T-cell (primary cell): ENCODE measurements at regions not wholly inside any gene's neighbourhood (a gene's known extent, or its start where the extent isn't known, plus 50 kb on each side); places are given as distances from the start of the nearest gene placed in this dataset.

Experiments used
- ATAC-seq, 4 experiments: fragments of 200-7000 bp in 3 of 4; fragments of 150-1000 bp in 1 of 4; cut with Tn5 transposase; replicated peaks in 1 of 4; 1 replicate in 3 of 4; 2 replicates in 1 of 4; pipeline ENCODE4 v1.10.0; 2021; ENCODE audit warnings: moderate library complexity in 3 of 4, mild to moderate bottlenecking in 2 of 4, moderate number of reproducible peaks in 1 of 4
- CTCF ChIA-PET, 2 donors: fragments of 300-600 bp; sonication (Branson Sonifier 250); formaldehyde crosslinking; loops; one replicate each; lab custom pipeline; 2022; ENCODE audit warnings: antibody characterized with exemption in 2 of 2; lab: Charles Lee
- POLR2A ChIA-PET, 2 donors: fragments of 300-600 bp; sonication (Branson Sonifier 250); formaldehyde crosslinking; loops; one replicate each; lab custom pipeline; 2022; ENCODE audit warnings: antibody characterized with exemption in 2 of 2; lab: Charles Lee
- DNase-seq, 35 experiments: peaks; one replicate each; pipeline versions ENCODE4 v3.0.0 to v3.0.0-alpha.2; 2013 to 2023
- H3K27ac ChIP-seq: one replicate; pipeline ENCODE4 v1.5.1; 2013; ENCODE audit warnings: low read length
- H3K27me3 ChIP-seq, 2 experiments: replicated peaks in 1 of 2; 1 replicate in 1 of 2; 2 replicates in 1 of 2; pipeline versions ENCODE4 v1.6.1 to v1.7.0; 2013; ENCODE audit warnings: low read length in 1 of 2, mixed read lengths in 1 of 2; ENCODE audit not compliant: control insufficient read depth in 2 of 2, insufficient read depth in 2 of 2; ENCODE audit errors: extremely low read depth in 1 of 2
- H3K36me3 ChIP-seq, 2 donors: 1 replicate in 1 of 2; 2 replicates in 1 of 2; pipeline versions ENCODE4 v1.6.1 to v1.7.0; 2013; ENCODE audit warnings: low read length in 1 of 2; ENCODE audit not compliant: control insufficient read depth in 2 of 2, insufficient read depth in 1 of 2; ENCODE audit errors: extremely low read depth in 1 of 2
- H3K4me1 ChIP-seq, 2 experiments: 1 replicate in 1 of 2; 2 replicates in 1 of 2; pipeline versions ENCODE4 v1.6.1 to v1.7.0; 2013; ENCODE audit warnings: low read length in 2 of 2, mixed read lengths in 1 of 2; ENCODE audit not compliant: insufficient read depth in 2 of 2, control insufficient read depth in 1 of 2; ENCODE audit errors: extremely low read depth in 1 of 2
- H3K4me3 ChIP-seq, 2 donors: 1 replicate in 1 of 2; 2 replicates in 1 of 2; pipeline versions ENCODE4 v1.5.1 to v1.7.0; 2013; ENCODE audit warnings: mild to moderate bottlenecking in 2 of 2, low read length in 1 of 2, moderate library complexity in 1 of 2; ENCODE audit not compliant: control insufficient read depth in 1 of 2; ENCODE audit errors: extremely low read depth in 1 of 2
- H3K9me3 ChIP-seq: 2 replicates; pipeline ENCODE4 v1.7.0; 2013
- H3K27ac Mint-ChIP-seq, 2 donors: one replicate each; pipeline ENCODE4 v1.8.0; 2020 to 2021; ENCODE audit warnings: mild to moderate bottlenecking in 2 of 2, mixed read lengths in 2 of 2
- H3K27me3 Mint-ChIP-seq, 2 donors: one replicate each; pipeline ENCODE4 v1.8.0; 2021 to 2022; ENCODE audit warnings: mixed read lengths in 2 of 2
- H3K36me3 Mint-ChIP-seq: one replicate; pipeline ENCODE4 v1.8.0; 2021; ENCODE audit warnings: mixed read lengths
- H3K4me1 Mint-ChIP-seq, 3 donors: one replicate each; pipeline ENCODE4 v1.8.0; 2020 to 2022; ENCODE audit warnings: mixed read lengths in 3 of 3, mild to moderate bottlenecking in 1 of 3
- H3K4me3 Mint-ChIP-seq, 3 donors: one replicate each; pipeline ENCODE4 v1.8.0; 2020 to 2022; ENCODE audit warnings: mild to moderate bottlenecking in 3 of 3, mixed read lengths in 3 of 3, moderate library complexity in 3 of 3
- H3K9me3 Mint-ChIP-seq, 3 donors: one replicate each; pipeline ENCODE4 v1.8.0; 2020 to 2022; ENCODE audit warnings: mixed read lengths in 3 of 3
- WGBS: methylation state at CpG from one replicate; pipeline ENCODE4 v1.1.5; 2013; ENCODE audit warnings: missing lambda C conversion rate; ENCODE audit not compliant: insufficient coverage; 5-methylcytosine and 5-hydroxymethylcytosine counted together

DNA sequence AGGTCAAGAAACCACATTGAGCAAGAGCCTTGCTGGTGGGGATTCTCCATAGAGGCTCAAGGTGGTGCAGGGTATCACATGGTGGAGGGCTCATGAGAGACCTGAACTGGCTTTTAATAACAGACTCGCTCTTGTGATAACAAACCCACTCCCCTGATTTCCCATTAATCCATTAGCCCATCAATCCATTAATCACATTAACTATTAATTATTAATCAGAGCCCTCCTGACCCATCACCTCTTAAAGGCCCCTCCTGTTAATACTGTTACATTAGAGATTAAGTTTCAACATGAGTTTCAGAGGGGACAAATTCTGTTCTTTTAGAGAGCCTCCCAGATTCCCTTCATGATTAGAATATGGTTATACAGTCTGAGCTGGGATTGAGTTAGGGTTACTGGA is 61.8 kb downstream of the IER5 start:
- Mint-ChIP-seq H3K27me3 (no peaks in the 10 kb centered on the region), H3K9me3 (no peaks in the 10 kb centered on the region), H3K4me3 (no peak overlapping the region), H3K4me1 (peaks cover 50 to 72% (median 64%) of the 10 kb centered on the region in 3 donors), H3K36me3 (no peaks in the 10 kb centered on the region), H3K27ac (peak overlapping the region; percentile 67 to 97)
- no peak overlapping the region for H3K4me3 ChIP-seq
- H3K9me3 ChIP-seq = peaks cover 2% of the 10 kb centered on the region
- H3K4me1 ChIP-seq = peaks cover 35 to 47% of the 10 kb centered on the region in 2 experiments
- POLR2A ChIA-PET = interaction anchor here (1.2 to 1.3 kb wide), 1 partner anchor 60 kb away, joined by 3 to 6 read pairs; no protein-coding TSS in a partner anchor
- no peaks in the 10 kb centered on the region for H3K27me3 ChIP-seq
- CTCF ChIA-PET = interaction anchor here (0.5 to 2.0 kb wide), 10 partner anchors 10 to 673 kb away, joined by 3 to 9 read pairs (median 3); partner anchors contain the start of gene MR1 (in 1 of the 2)
- ATAC-seq = no peak
- no CpG with 5 or more reads among the region's 1 CpG for WGBS
- no peak for DNase-seq
- H3K36me3 ChIP-seq = no peaks in the 10 kb centered on the region
- peak overlapping the region; percentile 63 for H3K27ac ChIP-seq

DNA sequence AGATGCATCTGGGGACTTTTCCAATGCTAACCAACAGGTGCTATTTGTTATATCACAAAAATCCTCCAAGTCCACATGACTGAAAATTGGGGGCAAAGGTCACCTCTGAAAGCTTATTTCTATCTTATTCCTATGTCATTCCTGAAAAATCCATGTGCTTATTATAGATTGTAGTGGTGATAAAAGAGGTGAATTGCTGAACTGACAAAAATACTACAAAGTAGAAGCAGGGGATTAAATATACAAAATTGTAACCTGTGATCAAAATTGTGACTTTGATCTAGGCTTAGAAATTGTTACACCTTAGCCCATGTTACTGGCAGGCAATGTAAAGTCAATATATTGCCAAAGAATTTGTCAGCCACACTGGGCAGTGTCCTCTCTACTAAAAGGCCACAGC is 62.3 kb downstream of the IER5 start:
- no peak overlapping the region for H3K4me3 Mint-ChIP-seq
- no peaks in the 10 kb centered on the region for H3K36me3 Mint-ChIP-seq
- Histone ChIP-seq H3K36me3 (no peaks in the 10 kb centered on the region), H3K27me3 (no peaks in the 10 kb centered on the region), H3K27ac (no peak overlapping the region), H3K9me3 (peaks cover 1% of the 10 kb centered on the region), H3K4me3 (no peak overlapping the region), H3K4me1 (peaks cover 35 to 47% of the 10 kb centered on the region in 2 experiments)
- H3K27me3 Mint-ChIP-seq = no peaks in the 10 kb centered on the region
- ChIA-PET POLR2A (interaction anchor here in 1 of 2 donors (1.3 kb wide), 1 partner anchor 61 kb away, joined by 6 read pairs; no protein-coding TSS in a partner anchor), CTCF (interaction anchor here (0.5 to 2.0 kb wide), 5 partner anchors 9 to 672 kb away, joined by 3 to 9 read pairs (median 3); no protein-coding TSS in a partner anchor)
- H3K27ac Mint-ChIP-seq = peak overlapping the region in 1 of 2 donors; percentile 97
- H3K9me3 Mint-ChIP-seq = no peaks in the 10 kb centered on the region
- peaks cover 50 to 69% (median 64%) of the 10 kb centered on the region in 3 donors for H3K4me1 Mint-ChIP-seq
- ATAC-seq (no peak), DNase-seq (no peak)

DNA sequence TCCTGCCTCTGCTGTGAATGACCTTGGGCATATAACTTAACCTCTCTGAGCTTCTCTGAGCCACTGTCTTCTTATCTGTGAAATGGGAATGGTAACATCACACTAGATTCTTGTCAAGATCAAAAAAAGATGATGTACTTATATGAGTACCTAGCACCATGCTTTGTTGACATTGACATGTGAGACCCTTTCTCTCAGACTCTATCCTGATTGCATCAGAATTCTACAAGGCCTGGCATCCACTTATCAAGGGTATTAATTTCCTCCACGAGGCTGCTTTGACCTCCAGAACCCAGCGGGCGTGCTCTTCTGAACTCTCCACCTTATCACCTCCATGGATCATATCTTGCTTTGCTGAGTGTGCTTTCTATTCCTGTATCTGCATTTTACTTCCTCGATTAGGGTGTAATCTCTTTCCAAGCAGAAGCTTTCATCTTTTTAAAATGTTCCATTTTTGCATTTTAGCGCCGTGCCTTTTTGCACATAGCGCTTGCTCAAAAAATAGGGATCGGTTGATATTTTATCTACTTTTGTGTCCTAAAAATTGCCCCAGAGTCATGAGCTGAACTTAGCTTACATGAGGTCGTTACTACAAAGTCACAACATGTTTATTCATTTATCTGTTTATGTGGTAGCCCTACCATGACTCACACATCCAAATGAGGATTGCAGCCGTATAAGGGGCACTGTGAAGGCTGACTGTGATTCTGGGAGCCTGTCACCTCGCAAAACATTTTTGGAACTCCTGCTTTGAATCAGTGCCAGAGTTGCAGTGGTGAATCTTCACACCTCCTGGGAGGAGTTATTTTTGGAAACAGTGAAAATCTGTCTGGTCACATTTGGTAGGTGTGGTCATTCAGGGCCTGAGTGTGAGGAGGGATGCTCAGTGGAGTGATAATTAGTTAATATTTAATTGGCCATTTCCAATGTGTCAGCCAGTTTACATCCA is 63.2 kb downstream of the IER5 start:
- Histone ChIP-seq H3K4me1 (peaks cover 35 to 49% of the 10 kb centered on the region in 2 experiments), H3K36me3 (no peaks in the 10 kb centered on the region), H3K27ac (no peak overlapping the region), H3K27me3 (no peaks in the 10 kb centered on the region), H3K4me3 (no peak overlapping the region), H3K9me3 (no peaks in the 10 kb centered on the region)
- Mint-ChIP-seq H3K9me3 (no peaks in the 10 kb centered on the region), H3K4me3 (peak overlapping the region in 1 of 3 donors; percentile 41), H3K27ac (peak overlapping the region in 1 of 2 donors; percentile 53), H3K4me1 (peaks cover 50 to 62% (median 60%) of the 10 kb centered on the region in 3 donors), H3K36me3 (no peaks in the 10 kb centered on the region), H3K27me3 (no peaks in the 10 kb centered on the region)
- POLR2A ChIA-PET = interaction anchor here in 1 of 2 donors (1.3 kb wide), 1 partner anchor 61 kb away, joined by 6 read pairs; no protein-coding TSS in a partner anchor
- ATAC-seq = no peak
- CTCF ChIA-PET = interaction anchor here (0.7 to 2.5 kb wide), 4 partner anchors 10 to 42 kb away, joined by 3 to 6 read pairs (median 3); no protein-coding TSS in a partner anchor
- 84% methylated on average over 4 of the region's 11 CpGs for WGBS
- no peak for DNase-seq

DNA sequence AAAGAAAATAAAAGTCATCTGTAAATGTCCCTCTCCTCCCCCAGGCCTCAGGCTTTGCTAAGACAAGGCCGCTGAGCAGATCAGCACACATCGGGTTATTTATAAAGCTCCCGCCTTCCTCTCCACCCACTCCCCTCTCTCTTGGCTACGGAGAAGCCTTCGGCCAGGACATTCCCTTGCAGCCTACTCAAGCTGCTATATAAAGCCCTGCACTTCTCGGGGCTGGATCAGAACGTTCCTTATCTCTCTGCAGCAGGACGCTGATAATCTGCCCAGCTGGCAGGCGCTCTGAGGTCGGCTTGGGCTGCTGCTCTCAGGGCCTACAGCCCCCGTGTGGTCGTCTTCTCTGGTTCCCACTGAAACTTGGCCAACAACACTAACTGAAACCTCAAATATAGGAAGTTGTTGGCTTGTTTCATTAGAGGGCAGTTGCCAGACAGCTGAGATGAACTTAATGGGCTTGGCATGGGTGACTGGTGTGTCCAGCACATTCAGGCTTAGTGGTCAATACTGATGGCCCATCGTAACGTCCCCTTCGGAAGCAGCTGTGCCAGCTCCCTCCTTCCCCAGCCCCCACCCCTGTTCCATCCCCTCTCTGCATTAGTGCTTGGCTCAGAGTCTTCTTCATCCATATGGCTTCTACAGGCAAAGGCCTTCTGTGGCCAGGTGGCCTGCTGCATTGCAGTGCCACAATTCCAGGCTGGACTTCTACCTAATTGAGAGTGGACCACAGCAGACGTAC is 64.6 kb downstream of the IER5 start:
- Histone ChIP-seq H3K27ac (no peak overlapping the region), H3K27me3 (no peaks in the 10 kb centered on the region), H3K36me3 (no peaks in the 10 kb centered on the region), H3K9me3 (no peaks in the 10 kb centered on the region), H3K4me1 (peaks cover 35 to 45% of the 10 kb centered on the region in 2 experiments), H3K4me3 (no peak overlapping the region)
- Mint-ChIP-seq H3K36me3 (no peaks in the 10 kb centered on the region), H3K27ac (peak overlapping the region in 1 of 2 donors; percentile 4), H3K27me3 (no peaks in the 10 kb centered on the region), H3K4me3 (no peak overlapping the region), H3K4me1 (peaks cover 53 to 62% (median 59%) of the 10 kb centered on the region in 3 donors), H3K9me3 (no peaks in the 10 kb centered on the region)
- 80% methylated on average over 14 of the region's 16 CpGs for WGBS
- ATAC-seq = no peak
- CTCF ChIA-PET = interaction anchor here (0.5 to 2.5 kb wide), 7 partner anchors 9 to 1221 kb away, joined by 3 to 6 read pairs (median 3); no protein-coding TSS in a partner anchor
- peak in 2 of 35 experiments; percentile 17 to 46 for DNase-seq
- POLR2A ChIA-PET = interaction anchor here in 1 of 2 donors (0.5 kb wide), 1 partner anchor 88 kb away, joined by 4 read pairs; no protein-coding TSS in a partner anchor

DNA sequence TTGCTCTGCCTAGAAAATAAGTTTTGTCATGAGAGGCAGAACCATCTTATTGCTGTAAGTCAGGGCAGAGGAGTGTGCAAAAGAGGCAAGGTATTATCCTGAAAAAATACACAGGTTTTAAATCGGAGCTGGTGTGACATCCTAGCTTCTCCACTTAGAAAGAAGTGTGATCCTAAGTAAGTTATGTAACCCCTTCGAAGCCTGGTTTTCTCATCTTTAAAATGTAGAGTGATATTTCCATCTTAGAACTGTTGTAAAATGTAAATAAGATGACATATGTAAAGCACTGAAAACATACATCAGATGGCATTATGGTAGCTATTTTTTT is 65.1 kb downstream of the IER5 start:
- no peaks in the 10 kb centered on the region for H3K27me3 ChIP-seq
- H3K4me1 ChIP-seq = peaks cover 34 to 45% of the 10 kb centered on the region in 2 experiments
- ATAC-seq = no peak
- CTCF ChIA-PET = interaction anchor here (0.5 to 2.5 kb wide), 4 partner anchors 10 to 270 kb away, joined by 3 to 6 read pairs (median 3); no protein-coding TSS in a partner anchor
- no peaks in the 10 kb centered on the region for H3K36me3 ChIP-seq
- H3K27ac ChIP-seq = no peak overlapping the region
- H3K36me3 Mint-ChIP-seq = no peaks in the 10 kb centered on the region
- H3K4me3 ChIP-seq = no peak overlapping the region
- no CpG with 5 or more reads among the region's 2 CpGs for WGBS
- H3K4me3 Mint-ChIP-seq = no peak overlapping the region
- H3K27me3 Mint-ChIP-seq = no peaks in the 10 kb centered on the region
- H3K27ac Mint-ChIP-seq = no peak overlapping the region
- POLR2A ChIA-PET = no interaction called here
- no peak for DNase-seq
- H3K9me3 ChIP-seq = no peaks in the 10 kb centered on the region
- peaks cover 54 to 63% (median 60%) of the 10 kb centered on the region in 3 donors for H3K4me1 Mint-ChIP-seq
- no peaks in the 10 kb centered on the region for H3K9me3 Mint-ChIP-seq
